HL-60 (cell line): ENCODE measurements at regions not wholly inside any gene's neighbourhood (a gene's known extent, or its start where the extent isn't known, plus 50 kb on each side); places are given as distances from the start of the nearest gene placed in this dataset.

Experiments used
- GABPA ChIP-seq: IDR thresholded peaks from 2 replicates; pipeline ENCODE4 v1.6.1; 2012; ENCODE audit warnings: low read depth
- POLR2AphosphoS5 ChIP-seq: IDR thresholded peaks from 2 replicates; pipeline ENCODE4 v1.6.1; 2012; ENCODE audit warnings: low read depth
- SPI1 ChIP-seq: IDR thresholded peaks from 2 replicates; pipeline ENCODE4 v1.6.1; 2012; ENCODE audit warnings: low read depth, mild to moderate bottlenecking, borderline replicate concordance
- TF ChIP-seq, protein P1 (sequence below): IDR thresholded peaks from one replicate; pipeline ENCODE4 v1.5.1; 2011; ENCODE audit warnings: low read length, control low read depth, inconsistent platforms; ENCODE audit not compliant: insufficient read depth

DNA sequence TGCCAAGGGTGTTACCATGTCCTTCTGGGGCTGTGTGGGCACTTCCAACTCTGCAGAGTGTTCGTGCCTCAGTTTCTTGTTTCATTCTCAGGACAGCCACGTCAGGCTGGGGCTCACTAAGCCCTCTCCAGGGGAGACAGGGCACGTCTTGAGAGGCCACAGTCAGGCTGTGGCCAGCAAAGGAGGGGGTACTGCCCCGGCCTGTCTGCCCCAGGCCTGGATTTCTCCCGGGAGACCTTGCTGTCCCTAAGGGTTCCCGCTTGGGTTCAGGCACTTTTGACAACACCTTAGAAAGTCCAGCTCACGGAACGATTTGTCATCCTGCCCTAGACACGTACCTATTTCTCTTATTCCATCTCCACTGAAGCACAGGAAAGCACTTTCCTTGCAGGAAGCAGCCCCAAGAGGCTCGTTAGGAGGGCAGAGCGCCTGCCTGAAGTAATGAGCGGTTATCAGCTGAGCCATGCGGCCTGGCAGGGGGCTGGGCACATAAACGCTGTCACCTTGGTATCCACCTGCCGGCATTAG lies 290.4 kb upstream of the RTL1 start:
- TF ChIP-seq, protein P1, sequence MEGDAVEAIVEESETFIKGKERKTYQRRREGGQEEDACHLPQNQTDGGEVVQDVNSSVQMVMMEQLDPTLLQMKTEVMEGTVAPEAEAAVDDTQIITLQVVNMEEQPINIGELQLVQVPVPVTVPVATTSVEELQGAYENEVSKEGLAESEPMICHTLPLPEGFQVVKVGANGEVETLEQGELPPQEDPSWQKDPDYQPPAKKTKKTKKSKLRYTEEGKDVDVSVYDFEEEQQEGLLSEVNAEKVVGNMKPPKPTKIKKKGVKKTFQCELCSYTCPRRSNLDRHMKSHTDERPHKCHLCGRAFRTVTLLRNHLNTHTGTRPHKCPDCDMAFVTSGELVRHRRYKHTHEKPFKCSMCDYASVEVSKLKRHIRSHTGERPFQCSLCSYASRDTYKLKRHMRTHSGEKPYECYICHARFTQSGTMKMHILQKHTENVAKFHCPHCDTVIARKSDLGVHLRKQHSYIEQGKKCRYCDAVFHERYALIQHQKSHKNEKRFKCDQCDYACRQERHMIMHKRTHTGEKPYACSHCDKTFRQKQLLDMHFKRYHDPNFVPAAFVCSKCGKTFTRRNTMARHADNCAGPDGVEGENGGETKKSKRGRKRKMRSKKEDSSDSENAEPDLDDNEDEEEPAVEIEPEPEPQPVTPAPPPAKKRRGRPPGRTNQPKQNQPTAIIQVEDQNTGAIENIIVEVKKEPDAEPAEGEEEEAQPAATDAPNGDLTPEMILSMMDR: no peak
- TF ChIP-seq SPI1 (no peak), POLR2AphosphoS5 (no peak), GABPA (no peak)
